ENCODE measurements at regions not wholly inside any gene's neighbourhood (a gene's known extent, or its start where the extent isn't known, plus 50 kb on each side); places are given as distances from the start of the nearest gene placed in this dataset.

- TF ChIP-seq CTCF (IDR thresholded peaks at IDR 0.05), result peak in 4 of 6 experiments; percentile 53 to 76 (median 62)
- no peak for TF ChIP-seq POLR2A (IDR thresholded peaks at IDR 0.05)
These were observed 248.2 kb upstream of the KLF14 start for GRCh38 chr7:130982160-130982638.
